HUES64 (cell line): ENCODE measurements at regions not wholly inside any gene's neighbourhood (a gene's known extent, or its start where the extent isn't known, plus 50 kb on each side); places are given as distances from the start of the nearest gene placed in this dataset.
A peak's percentile ranks its signal among the peaks of the same experiment; 100 is the strongest.

Experiments
- H3K27ac ChIP-seq: 2 replicates; pipeline ENCODE4 v1.7.0; 2013; ENCODE audit warnings: low read depth, low read length, inconsistent platforms
- H3K27me3 ChIP-seq: 2 replicates; pipeline ENCODE4 v1.6.1; 2013; ENCODE audit warnings: mild to moderate bottlenecking, low read length; ENCODE audit not compliant: insufficient read depth
- H3K36me3 ChIP-seq: 2 replicates; pipeline ENCODE4 v1.6.1; 2013; ENCODE audit warnings: mild to moderate bottlenecking, low read length; ENCODE audit not compliant: insufficient read depth
- H3K4me1 ChIP-seq: 2 replicates; pipeline ENCODE4 v1.6.1; 2013; ENCODE audit warnings: mild to moderate bottlenecking, low read length, moderate library complexity; ENCODE audit not compliant: insufficient read depth
- H3K4me3 ChIP-seq: 2 replicates; pipeline ENCODE4 v1.5.1; 2013; ENCODE audit warnings: mild to moderate bottlenecking, low read length, moderate library complexity
- H3K9ac ChIP-seq: 2 replicates; pipeline ENCODE4 v1.6.1; 2013; ENCODE audit warnings: mild to moderate bottlenecking, low read depth, low read length
- H3K9me3 ChIP-seq: 2 replicates; pipeline ENCODE4 v1.6.1; 2013; ENCODE audit warnings: low read depth, low read length; ENCODE audit not compliant: insufficient read depth
- WGBS: fragments of 150-250, 120-280 bp; methylation state at CpG from one replicate; pipeline ENCODE4 v1.1.7; 2013; ENCODE audit warnings: missing lambda C conversion rate; 5-methylcytosine and 5-hydroxymethylcytosine counted together

GRCh38 chr4:43718369-43718768 lies 730.2 kb downstream of the KCTD8 start:
- Histone ChIP-seq H3K27me3 (no peaks in the 10 kb centered on the region), H3K9me3 (0 out of 2 replicates have a peak, but pooled peaks cover 2% of the 10 kb centered on the region), H3K4me1 (no peaks in the 10 kb centered on the region), H3K27ac (no peak overlapping the region), H3K4me3 (no peak overlapping the region), H3K9ac (no peak overlapping the region), H3K36me3 (no peaks in the 10 kb centered on the region)
- 85% methylated on average over 2 of the region's 2 CpGs for WGBS

GRCh38 chr4:43732829-43733426 lies 715.7 kb downstream of the KCTD8 start:
- Histone ChIP-seq H3K4me3 (no peak overlapping the region), H3K9me3 (no peaks in the 10 kb centered on the region), H3K36me3 (no peaks in the 10 kb centered on the region), H3K27me3 (no peaks in the 10 kb centered on the region), H3K27ac (no peak overlapping the region), H3K4me1 (no peaks in the 10 kb centered on the region), H3K9ac (no peak overlapping the region)
- 92% methylated on average over 8 of the region's 9 CpGs for WGBS

- no peak overlapping the region for H3K9ac ChIP-seq
- no peak overlapping the region for H3K27ac ChIP-seq
- no peaks in the 10 kb centered on the region for H3K9me3 ChIP-seq
- H3K27me3 ChIP-seq = no peaks in the 10 kb centered on the region
- H3K4me3 ChIP-seq = no peak overlapping the region
- H3K4me1 ChIP-seq = no peaks in the 10 kb centered on the region
- WGBS = 85% methylated on average over 2 of the region's 2 CpGs
- H3K36me3 ChIP-seq = no peaks in the 10 kb centered on the region
Observed at GRCh38 chr4:43742083-43742482, 706.5 kb downstream of the KCTD8 start.

GRCh38 chr4:43754566-43754965 lies 694.0 kb downstream of the KCTD8 start:
- no peaks in the 10 kb centered on the region for H3K36me3 ChIP-seq
- no peak overlapping the region for H3K9ac ChIP-seq
- H3K27ac ChIP-seq = no peak overlapping the region
- no peak overlapping the region for H3K4me3 ChIP-seq
- H3K9me3 ChIP-seq = no peaks in the 10 kb centered on the region
- peaks cover 9% of the 10 kb centered on the region; the same call in 1 of the 2 replicates for H3K4me1 ChIP-seq
- WGBS = 95% methylated on average over 3 of the region's 3 CpGs
- no peaks in the 10 kb centered on the region for H3K27me3 ChIP-seq

- Histone ChIP-seq H3K4me3 (no peak overlapping the region), H3K9me3 (no peaks in the 10 kb centered on the region), H3K27me3 (no peaks in the 10 kb centered on the region), H3K4me1 (peaks cover 9% of the 10 kb centered on the region; the same call in 1 of the 2 replicates), H3K9ac (no peak overlapping the region), H3K27ac (peak overlapping the region; percentile 44), H3K36me3 (no peaks in the 10 kb centered on the region)
Observed at GRCh38 chr4:43757147-43757546, 691.5 kb downstream of the KCTD8 start.

GRCh38 chr4:43758836-43759235 lies 689.8 kb downstream of the KCTD8 start:
- Histone ChIP-seq H3K4me1 (peaks cover 9% of the 10 kb centered on the region; the same call in 1 of the 2 replicates), H3K27ac (no peak overlapping the region), H3K9ac (no peak overlapping the region), H3K4me3 (no peak overlapping the region), H3K27me3 (no peaks in the 10 kb centered on the region), H3K9me3 (no peaks in the 10 kb centered on the region), H3K36me3 (no peaks in the 10 kb centered on the region)
- 96% methylated on average over 1 of the region's 1 CpG for WGBS

GRCh38 chr4:43763029-43763610 lies 685.5 kb downstream of the KCTD8 start:
- no peaks in the 10 kb centered on the region for H3K4me1 ChIP-seq
- no peak overlapping the region for H3K9ac ChIP-seq
- no peaks in the 10 kb centered on the region for H3K27me3 ChIP-seq
- no peak overlapping the region for H3K27ac ChIP-seq
- no peaks in the 10 kb centered on the region for H3K36me3 ChIP-seq
- no peak overlapping the region for H3K4me3 ChIP-seq
- H3K9me3 ChIP-seq = no peaks in the 10 kb centered on the region
- WGBS = 86% methylated on average over 4 of the region's 4 CpGs

GRCh38 chr4:43765514-43765913 lies 683.1 kb downstream of the KCTD8 start:
- whole genome bisulfite sequencing = 98% methylated on average over 2 of the region's 2 CpGs
- Histone ChIP-seq H3K4me1 (no peaks in the 10 kb centered on the region), H3K4me3 (no peak overlapping the region), H3K9ac (no peak overlapping the region), H3K9me3 (no peaks in the 10 kb centered on the region), H3K27me3 (no peaks in the 10 kb centered on the region), H3K27ac (no peak overlapping the region), H3K36me3 (no peaks in the 10 kb centered on the region)

GRCh38 chr4:43766648-43767047 lies 682.0 kb downstream of the KCTD8 start:
- Histone ChIP-seq H3K4me1 (no peaks in the 10 kb centered on the region), H3K9me3 (no peaks in the 10 kb centered on the region), H3K36me3 (no peaks in the 10 kb centered on the region), H3K4me3 (no peak overlapping the region), H3K27me3 (no peaks in the 10 kb centered on the region), H3K27ac (no peak overlapping the region), H3K9ac (no peak overlapping the region)

- no peaks in the 10 kb centered on the region for H3K9me3 ChIP-seq
- no peaks in the 10 kb centered on the region for H3K36me3 ChIP-seq
- no CpG with 5 or more reads among the region's 1 CpG for WGBS
- H3K27ac ChIP-seq = no peak overlapping the region
- H3K27me3 ChIP-seq = no peaks in the 10 kb centered on the region
- H3K4me1 ChIP-seq = no peaks in the 10 kb centered on the region
- no peak overlapping the region for H3K4me3 ChIP-seq
- H3K9ac ChIP-seq = no peak overlapping the region
Observed at GRCh38 chr4:43776371-43776770, 672.2 kb downstream of the KCTD8 start.

- H3K36me3 ChIP-seq = no peaks in the 10 kb centered on the region
- no peaks in the 10 kb centered on the region for H3K9me3 ChIP-seq
- no peak overlapping the region for H3K9ac ChIP-seq
- no peaks in the 10 kb centered on the region for H3K27me3 ChIP-seq
- H3K4me1 ChIP-seq = no peaks in the 10 kb centered on the region
- H3K27ac ChIP-seq = no peak overlapping the region
- WGBS = 89% methylated on average over 3 of the region's 3 CpGs
- H3K4me3 ChIP-seq = no peak overlapping the region
Observed at GRCh38 chr4:43778187-43778915, 670.3 kb downstream of the KCTD8 start.
